ENCODE measurements at regions not wholly inside any gene's neighbourhood (a gene's known extent, or its start where the extent isn't known, plus 50 kb on each side); places are given as distances from the start of the nearest gene placed in this dataset.

DNA sequence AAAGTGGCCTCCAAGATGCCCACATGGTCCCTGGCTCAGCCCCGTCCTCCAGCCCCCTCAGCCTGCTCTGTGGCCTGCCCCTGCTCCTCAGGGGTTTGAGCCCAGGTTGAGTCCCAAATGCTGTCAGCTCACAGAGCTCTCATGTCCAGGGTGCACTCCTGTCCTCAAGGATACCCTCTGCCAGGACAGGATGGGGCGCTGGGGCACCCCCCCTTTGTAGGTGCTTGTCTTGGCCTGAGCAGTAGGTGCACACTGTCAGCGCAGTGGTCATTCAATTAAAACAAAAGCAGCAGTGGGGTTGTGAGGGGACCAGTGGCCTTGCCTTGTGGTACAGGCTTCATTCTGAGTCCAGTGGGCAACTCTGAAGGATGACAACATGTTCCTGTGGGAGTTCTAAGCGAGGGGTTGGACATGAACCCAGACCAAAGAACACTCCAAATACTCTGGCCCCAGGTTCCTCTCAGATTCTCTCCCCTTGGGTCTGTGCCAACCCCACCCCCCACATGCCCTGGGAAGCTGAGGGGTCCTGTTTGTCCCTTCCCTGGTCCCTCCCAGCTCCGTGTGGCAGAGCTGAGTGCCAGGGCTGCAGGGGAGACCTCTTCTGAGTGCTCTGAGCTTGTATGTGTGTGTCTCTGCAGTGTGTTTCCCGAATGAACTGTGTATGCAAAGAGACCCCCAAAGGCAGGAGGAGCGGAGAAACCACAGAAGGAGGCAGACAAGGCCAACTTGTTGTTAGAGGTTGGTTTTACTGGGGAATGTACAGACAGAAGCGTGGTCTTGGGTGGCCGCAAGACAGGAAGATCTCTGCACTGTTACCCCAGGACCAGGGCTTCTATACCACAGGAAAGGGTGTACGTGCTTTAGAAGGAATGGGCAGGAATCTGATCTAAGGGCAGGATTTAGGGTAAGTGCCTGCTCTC is 155.6 kb upstream of the HS6ST1 start:
- ATAC-seq (no peak), DNase-seq (ENCODE audit: low spot score) (no peak)
- POLR2A ChIA-PET, result no interaction called here
- TF ChIP-seq CREM (CRISPR knock-in tag; IDR thresholded peaks at IDR 0.05) (no peak), SOX15 (CRISPR knock-in tag; IDR thresholded peaks at IDR 0.05) (no peak), MXD4 (CRISPR knock-in tag; IDR thresholded peaks at IDR 0.05; ENCODE audit: borderline replicate concordance) (no peak), ZNF232 (CRISPR knock-in tag; IDR thresholded peaks at IDR 0.05) (no peak), JUN (CRISPR knock-in tag; IDR thresholded peaks at IDR 0.05) (no peak)
- TF ChIP-seq, protein P1, sequence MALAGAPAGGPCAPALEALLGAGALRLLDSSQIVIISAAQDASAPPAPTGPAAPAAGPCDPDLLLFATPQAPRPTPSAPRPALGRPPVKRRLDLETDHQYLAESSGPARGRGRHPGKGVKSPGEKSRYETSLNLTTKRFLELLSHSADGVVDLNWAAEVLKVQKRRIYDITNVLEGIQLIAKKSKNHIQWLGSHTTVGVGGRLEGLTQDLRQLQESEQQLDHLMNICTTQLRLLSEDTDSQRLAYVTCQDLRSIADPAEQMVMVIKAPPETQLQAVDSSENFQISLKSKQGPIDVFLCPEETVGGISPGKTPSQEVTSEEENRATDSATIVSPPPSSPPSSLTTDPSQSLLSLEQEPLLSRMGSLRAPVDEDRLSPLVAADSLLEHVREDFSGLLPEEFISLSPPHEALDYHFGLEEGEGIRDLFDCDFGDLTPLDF (CRISPR knock-in tag; IDR thresholded peaks at IDR 0.05), result no peak
- TF ChIP-seq, protein P2, sequence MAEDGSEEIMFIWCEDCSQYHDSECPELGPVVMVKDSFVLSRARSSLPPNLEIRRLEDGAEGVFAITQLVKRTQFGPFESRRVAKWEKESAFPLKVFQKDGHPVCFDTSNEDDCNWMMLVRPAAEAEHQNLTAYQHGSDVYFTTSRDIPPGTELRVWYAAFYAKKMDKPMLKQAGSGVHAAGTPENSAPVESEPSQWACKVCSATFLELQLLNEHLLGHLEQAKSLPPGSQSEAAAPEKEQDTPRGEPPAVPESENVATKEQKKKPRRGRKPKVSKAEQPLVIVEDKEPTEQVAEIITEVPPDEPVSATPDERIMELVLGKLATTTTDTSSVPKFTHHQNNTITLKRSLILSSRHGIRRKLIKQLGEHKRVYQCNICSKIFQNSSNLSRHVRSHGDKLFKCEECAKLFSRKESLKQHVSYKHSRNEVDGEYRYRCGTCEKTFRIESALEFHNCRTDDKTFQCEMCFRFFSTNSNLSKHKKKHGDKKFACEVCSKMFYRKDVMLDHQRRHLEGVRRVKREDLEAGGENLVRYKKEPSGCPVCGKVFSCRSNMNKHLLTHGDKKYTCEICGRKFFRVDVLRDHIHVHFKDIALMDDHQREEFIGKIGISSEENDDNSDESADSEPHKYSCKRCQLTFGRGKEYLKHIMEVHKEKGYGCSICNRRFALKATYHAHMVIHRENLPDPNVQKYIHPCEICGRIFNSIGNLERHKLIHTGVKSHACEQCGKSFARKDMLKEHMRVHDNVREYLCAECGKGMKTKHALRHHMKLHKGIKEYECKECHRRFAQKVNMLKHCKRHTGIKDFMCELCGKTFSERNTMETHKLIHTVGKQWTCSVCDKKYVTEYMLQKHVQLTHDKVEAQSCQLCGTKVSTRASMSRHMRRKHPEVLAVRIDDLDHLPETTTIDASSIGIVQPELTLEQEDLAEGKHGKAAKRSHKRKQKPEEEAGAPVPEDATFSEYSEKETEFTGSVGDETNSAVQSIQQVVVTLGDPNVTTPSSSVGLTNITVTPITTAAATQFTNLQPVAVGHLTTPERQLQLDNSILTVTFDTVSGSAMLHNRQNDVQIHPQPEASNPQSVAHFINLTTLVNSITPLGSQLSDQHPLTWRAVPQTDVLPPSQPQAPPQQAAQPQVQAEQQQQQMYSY (CRISPR knock-in tag; IDR thresholded peaks at IDR 0.05), result no peak
- TF ChIP-seq, protein P3, sequence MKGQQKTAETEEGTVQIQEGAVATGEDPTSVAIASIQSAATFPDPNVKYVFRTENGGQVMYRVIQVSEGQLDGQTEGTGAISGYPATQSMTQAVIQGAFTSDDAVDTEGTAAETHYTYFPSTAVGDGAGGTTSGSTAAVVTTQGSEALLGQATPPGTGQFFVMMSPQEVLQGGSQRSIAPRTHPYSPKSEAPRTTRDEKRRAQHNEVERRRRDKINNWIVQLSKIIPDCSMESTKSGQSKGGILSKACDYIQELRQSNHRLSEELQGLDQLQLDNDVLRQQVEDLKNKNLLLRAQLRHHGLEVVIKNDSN (CRISPR knock-in tag; IDR thresholded peaks at IDR 0.05), result no peak
- TF ChIP-seq, protein P4, sequence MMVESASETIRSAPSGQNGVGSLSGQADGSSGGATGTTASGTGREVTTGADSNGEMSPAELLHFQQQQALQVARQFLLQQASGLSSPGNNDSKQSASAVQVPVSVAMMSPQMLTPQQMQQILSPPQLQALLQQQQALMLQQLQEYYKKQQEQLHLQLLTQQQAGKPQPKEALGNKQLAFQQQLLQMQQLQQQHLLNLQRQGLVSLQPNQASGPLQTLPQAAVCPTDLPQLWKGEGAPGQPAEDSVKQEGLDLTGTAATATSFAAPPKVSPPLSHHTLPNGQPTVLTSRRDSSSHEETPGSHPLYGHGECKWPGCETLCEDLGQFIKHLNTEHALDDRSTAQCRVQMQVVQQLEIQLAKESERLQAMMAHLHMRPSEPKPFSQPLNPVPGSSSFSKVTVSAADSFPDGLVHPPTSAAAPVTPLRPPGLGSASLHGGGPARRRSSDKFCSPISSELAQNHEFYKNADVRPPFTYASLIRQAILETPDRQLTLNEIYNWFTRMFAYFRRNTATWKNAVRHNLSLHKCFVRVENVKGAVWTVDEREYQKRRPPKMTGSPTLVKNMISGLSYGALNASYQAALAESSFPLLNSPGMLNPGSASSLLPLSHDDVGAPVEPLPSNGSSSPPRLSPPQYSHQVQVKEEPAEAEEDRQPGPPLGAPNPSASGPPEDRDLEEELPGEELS (CRISPR knock-in tag; IDR thresholded peaks at IDR 0.05), result no peak
- Mint-ChIP-seq H3K27ac (no peak overlapping the region), H3K27me3 (ENCODE audit: low read depth) (no peaks in the 10 kb centered on the region; the same call in 1 of the 2 replicates), H3K4me3 (no peak overlapping the region), H3K9me3 (peaks cover 15% of the 10 kb centered on the region), H3K4me1 (peaks cover 4% of the 10 kb centered on the region), H3K36me3 (peaks cover 15% of the 10 kb centered on the region)
- CTCF ChIA-PET, result no interaction called here

DNA sequence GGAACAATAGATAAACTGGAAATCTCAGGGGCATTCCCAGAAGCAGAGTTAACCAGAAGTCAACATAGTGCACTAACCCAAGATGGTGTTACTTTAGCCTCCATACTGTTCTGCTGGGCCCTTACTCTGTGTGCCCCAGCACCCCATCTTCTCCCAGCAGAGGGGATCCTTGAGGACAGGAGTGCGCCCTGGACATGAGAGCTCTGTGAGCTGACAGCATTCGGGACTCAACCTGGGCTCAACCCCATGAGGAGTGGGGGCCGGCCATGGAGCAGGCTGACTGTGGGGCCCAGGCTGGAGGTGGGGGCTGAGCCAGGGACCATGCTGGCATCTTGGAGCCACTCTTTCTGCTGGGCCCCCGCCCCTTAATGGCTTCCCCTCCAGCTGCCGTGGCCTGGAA is 156.3 kb upstream of the HS6ST1 start:
- DNase-seq (ENCODE audit: low spot score) (no peak), ATAC-seq (no peak)
- Mint-ChIP-seq H3K27ac (no peak overlapping the region), H3K4me1 (peaks cover 4% of the 10 kb centered on the region), H3K9me3 (peaks cover 8% of the 10 kb centered on the region), H3K4me3 (no peak overlapping the region), H3K36me3 (peaks cover 8% of the 10 kb centered on the region), H3K27me3 (ENCODE audit: low read depth) (no peaks in the 10 kb centered on the region; the same call in 1 of the 2 replicates)
- ChIA-PET CTCF (no interaction called here), POLR2A (no interaction called here)
- TF ChIP-seq NFYB (CRISPR knock-in tag; conservative IDR thresholded peaks at IDR 0.05; ENCODE audit: low read depth), result no peak
- TF ChIP-seq OVOL2 (CRISPR knock-in tag; IDR thresholded peaks at IDR 0.05; ENCODE audit: borderline replicate concordance), result no peak
- TF ChIP-seq, protein P5, sequence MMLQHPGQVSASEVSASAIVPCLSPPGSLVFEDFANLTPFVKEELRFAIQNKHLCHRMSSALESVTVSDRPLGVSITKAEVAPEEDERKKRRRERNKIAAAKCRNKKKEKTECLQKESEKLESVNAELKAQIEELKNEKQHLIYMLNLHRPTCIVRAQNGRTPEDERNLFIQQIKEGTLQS (CRISPR knock-in tag; conservative IDR thresholded peaks at IDR 0.05), result no peak
- no peak for TF ChIP-seq TCF7 (CRISPR knock-in tag; IDR thresholded peaks at IDR 0.05; ENCODE audit: low read depth)
- TF ChIP-seq ZNF423 (CRISPR knock-in tag; IDR thresholded peaks at IDR 0.05), result no peak
- no peak for TF ChIP-seq EMX1 (CRISPR knock-in tag; IDR thresholded peaks at IDR 0.05)
- TF ChIP-seq, protein P6, sequence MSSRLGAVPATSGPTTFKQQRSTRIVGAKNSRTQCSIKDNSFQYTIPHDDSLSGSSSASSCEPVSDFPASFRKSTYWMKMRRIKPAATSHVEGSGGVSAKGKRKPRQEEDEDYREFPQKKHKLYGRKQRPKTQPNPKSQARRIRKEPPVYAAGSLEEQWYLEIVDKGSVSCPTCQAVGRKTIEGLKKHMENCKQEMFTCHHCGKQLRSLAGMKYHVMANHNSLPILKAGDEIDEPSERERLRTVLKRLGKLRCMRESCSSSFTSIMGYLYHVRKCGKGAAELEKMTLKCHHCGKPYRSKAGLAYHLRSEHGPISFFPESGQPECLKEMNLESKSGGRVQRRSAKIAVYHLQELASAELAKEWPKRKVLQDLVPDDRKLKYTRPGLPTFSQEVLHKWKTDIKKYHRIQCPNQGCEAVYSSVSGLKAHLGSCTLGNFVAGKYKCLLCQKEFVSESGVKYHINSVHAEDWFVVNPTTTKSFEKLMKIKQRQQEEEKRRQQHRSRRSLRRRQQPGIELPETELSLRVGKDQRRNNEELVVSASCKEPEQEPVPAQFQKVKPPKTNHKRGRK (CRISPR knock-in tag; IDR thresholded peaks at IDR 0.05; ENCODE audit: borderline replicate concordance), result no peak
- TF ChIP-seq SOX15 (CRISPR knock-in tag; IDR thresholded peaks at IDR 0.05), result no peak
- TF ChIP-seq, protein P7, sequence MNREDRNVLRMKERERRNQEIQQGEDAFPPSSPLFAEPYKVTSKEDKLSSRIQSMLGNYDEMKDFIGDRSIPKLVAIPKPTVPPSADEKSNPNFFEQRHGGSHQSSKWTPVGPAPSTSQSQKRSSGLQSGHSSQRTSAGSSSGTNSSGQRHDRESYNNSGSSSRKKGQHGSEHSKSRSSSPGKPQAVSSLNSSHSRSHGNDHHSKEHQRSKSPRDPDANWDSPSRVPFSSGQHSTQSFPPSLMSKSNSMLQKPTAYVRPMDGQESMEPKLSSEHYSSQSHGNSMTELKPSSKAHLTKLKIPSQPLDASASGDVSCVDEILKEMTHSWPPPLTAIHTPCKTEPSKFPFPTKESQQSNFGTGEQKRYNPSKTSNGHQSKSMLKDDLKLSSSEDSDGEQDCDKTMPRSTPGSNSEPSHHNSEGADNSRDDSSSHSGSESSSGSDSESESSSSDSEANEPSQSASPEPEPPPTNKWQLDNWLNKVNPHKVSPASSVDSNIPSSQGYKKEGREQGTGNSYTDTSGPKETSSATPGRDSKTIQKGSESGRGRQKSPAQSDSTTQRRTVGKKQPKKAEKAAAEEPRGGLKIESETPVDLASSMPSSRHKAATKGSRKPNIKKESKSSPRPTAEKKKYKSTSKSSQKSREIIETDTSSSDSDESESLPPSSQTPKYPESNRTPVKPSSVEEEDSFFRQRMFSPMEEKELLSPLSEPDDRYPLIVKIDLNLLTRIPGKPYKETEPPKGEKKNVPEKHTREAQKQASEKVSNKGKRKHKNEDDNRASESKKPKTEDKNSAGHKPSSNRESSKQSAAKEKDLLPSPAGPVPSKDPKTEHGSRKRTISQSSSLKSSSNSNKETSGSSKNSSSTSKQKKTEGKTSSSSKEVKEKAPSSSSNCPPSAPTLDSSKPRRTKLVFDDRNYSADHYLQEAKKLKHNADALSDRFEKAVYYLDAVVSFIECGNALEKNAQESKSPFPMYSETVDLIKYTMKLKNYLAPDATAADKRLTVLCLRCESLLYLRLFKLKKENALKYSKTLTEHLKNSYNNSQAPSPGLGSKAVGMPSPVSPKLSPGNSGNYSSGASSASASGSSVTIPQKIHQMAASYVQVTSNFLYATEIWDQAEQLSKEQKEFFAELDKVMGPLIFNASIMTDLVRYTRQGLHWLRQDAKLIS (CRISPR knock-in tag; IDR thresholded peaks at IDR 0.05; ENCODE audit: borderline replicate concordance), result no peak
- TF ChIP-seq FOXK1 (CRISPR knock-in tag; IDR thresholded peaks at IDR 0.05), result no peak
